Mucosa of descending colon (tissue), 3 donors: ENCODE measurements at regions not wholly inside any gene's neighbourhood (a gene's known extent, or its start where the extent isn't known, plus 50 kb on each side); places are given as distances from the start of the nearest gene placed in this dataset.

ENCODE experiments used
- ATAC-seq: fragments of 200-7000 bp; cut with Tn5 transposase; one replicate; pipeline ENCODE4 v1.9.1; 2020; ENCODE audit warnings: mild to moderate bottlenecking, moderate library complexity
- DNase-seq, 3 donors: peaks; one replicate each; pipeline ENCODE4 v3.0.0-alpha.2; 2020
- H3K36me3 ChIP-seq: fragments of 200-600 bp; one replicate; pipeline ENCODE4 v1.8.0; 2021; ENCODE audit warnings: low read depth, mild to moderate bottlenecking
- H3K4me1 ChIP-seq: fragments of 200-600 bp; one replicate; pipeline ENCODE4 v1.8.0; 2021; ENCODE audit warnings: low read depth, mild to moderate bottlenecking
- H3K4me3 ChIP-seq: fragments of 200-600 bp; one replicate; pipeline ENCODE4 v1.8.0; 2021; ENCODE audit warnings: mild to moderate bottlenecking
- H3K9me3 ChIP-seq: fragments of 200-600 bp; one replicate; pipeline ENCODE4 v1.8.0; 2021; ENCODE audit warnings: mild to moderate bottlenecking
- CTCF ChIP-seq: fragments of 200-600 bp; IDR thresholded peaks from one replicate; pipeline ENCODE4 v1.8.0; 2022; ENCODE audit warnings: antibody characterized with exemption, mild to moderate bottlenecking
- intact Hi-C, 2 donors: fragments of 100-400 bp; cut with DNase I in 1 of 2; cut with micrococcal nuclease in 1 of 2; formaldehyde crosslinking; loops; one replicate each; pipeline versions ENCODE4 v1.11.0 to v1.11.1; 2022; cut with DNase I, micrococcal nuclease
- donor health status: DM: no; HTN: no; CAD: no; lungs with moderate emphysema.
- donor health status: DM: no; HTN: no; CAD: no.
- donor health status: DM: no; HTN: yes; CAD: no.

- no peak overlapping the region for H3K4me3 ChIP-seq
- intact Hi-C loops: no loop called here
- no peaks in the 10 kb centered on the region for H3K4me1 ChIP-seq
- H3K36me3 ChIP-seq: no peaks in the 10 kb centered on the region
- ATAC-seq (no peak), DNase-seq (no peak)
- TF ChIP-seq CTCF: no peak
- H3K9me3 ChIP-seq: no peaks in the 10 kb centered on the region
Measured at GRCh38 chr3:177740254-177740653, 543.0 kb upstream of the TBL1XR1 start.

DNA sequence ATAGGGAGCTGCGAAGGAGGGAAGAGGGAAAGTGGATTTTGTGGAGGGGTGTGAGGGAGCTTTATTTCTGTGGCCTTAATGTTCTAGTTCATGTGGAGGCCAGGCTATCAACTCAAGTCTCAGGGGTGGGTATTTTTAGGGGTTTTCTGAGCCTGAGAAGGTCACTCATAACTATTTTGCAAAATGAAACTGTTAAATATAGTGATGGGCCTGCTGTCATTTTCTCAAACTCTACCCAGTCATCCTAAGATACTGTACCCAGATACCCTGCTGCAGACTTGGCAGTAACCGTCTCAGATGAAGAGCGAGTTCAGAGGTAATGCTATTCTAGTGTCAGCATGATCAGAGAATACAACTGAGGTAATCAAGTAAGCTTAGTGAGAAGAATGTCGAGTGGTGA is 545.0 kb upstream of the TBL1XR1 start:
- ATAC-seq: no peak
- no peaks in the 10 kb centered on the region for H3K4me1 ChIP-seq
- intact Hi-C loops: no loop called here
- no peaks in the 10 kb centered on the region for H3K9me3 ChIP-seq
- H3K36me3 ChIP-seq: no peaks in the 10 kb centered on the region
- DNase-seq: no peak
- TF ChIP-seq CTCF: no peak
- H3K4me3 ChIP-seq: no peak overlapping the region

DNA sequence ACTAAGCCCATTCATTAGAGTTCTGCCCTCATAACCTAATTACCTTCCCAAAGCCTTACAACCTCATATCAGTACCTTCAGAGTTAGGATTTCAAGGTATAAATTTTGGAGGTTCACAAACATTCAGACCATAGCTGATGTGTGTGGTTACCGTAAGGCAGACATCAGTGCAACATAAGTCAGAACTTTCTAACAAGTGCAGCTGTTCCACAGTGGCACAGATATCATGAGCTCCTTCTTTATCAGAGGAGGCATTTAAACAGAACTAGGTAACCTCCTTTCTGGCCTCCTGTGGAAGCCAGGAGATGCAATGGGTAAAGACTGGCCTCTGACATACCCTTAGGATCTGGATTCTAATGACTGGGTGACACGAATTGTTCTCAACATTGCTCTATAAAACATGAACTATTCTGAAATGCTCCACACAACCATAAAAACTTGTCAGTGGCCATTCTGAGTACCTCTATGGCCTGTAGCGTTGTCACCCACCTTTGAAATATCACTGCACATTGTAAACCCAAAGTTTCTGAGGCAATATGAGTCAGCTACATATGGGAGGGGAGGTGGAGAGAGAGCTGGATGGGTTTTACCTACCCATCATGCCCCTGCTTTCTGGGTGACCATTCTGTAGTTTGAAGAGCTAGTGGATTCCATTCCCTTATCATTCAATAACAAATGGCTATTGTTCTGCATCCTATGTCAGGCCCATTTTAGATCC is 546.0 kb upstream of the TBL1XR1 start:
- Histone ChIP-seq H3K36me3 (no peaks in the 10 kb centered on the region), H3K9me3 (no peaks in the 10 kb centered on the region), H3K4me1 (no peaks in the 10 kb centered on the region), H3K4me3 (no peak overlapping the region)
- intact Hi-C loops: no loop called here
- no peak for TF ChIP-seq CTCF
- ATAC-seq: no peak
- DNase-seq: no peak

DNA sequence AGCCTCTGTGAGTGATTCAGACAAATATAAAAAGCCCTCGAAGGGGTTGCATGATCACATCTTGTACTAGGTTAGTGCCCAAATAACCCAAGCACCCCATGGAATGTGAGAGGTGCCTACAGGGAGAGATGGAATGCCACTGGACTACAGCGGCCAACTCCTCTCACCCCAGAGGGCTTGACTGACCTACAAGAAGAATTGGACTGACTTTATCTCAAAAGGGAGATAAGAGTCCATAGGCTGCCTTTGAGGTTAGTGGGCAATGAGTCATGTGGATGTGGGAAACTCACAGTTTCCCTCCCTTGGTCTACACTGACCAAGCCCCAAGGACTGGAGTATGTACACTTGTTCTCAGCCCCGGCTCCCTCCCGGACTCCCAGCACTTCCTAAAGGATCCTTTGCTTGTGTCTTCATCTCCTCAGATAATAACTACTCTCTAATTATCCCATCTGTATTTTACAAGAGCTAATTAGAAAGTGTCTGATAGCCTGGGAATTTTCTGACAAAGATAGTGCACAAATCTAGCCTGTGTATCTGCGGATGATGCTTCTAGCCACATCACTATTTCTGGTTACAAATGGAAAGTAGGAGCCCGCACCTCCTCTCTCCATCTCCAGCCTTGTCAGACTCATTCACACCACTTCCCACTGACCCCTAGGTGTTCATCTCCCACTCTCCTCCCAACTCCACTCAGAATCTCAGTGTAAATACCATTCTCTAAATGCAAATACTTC is 547.8 kb upstream of the TBL1XR1 start:
- Histone ChIP-seq H3K4me3 (no peak overlapping the region), H3K36me3 (no peaks in the 10 kb centered on the region), H3K9me3 (no peaks in the 10 kb centered on the region), H3K4me1 (no peaks in the 10 kb centered on the region)
- no peak for DNase-seq
- no peak for TF ChIP-seq CTCF
- ATAC-seq: no peak
- intact Hi-C loops: no loop called here

- Histone ChIP-seq H3K4me3 (no peak overlapping the region), H3K36me3 (no peaks in the 10 kb centered on the region), H3K4me1 (no peaks in the 10 kb centered on the region), H3K9me3 (no peaks in the 10 kb centered on the region)
- intact Hi-C loops: no loop called here
- DNase-seq (no peak), ATAC-seq (no peak)
- no peak for TF ChIP-seq CTCF
Measured at GRCh38 chr3:177745607-177746005, 548.3 kb upstream of the TBL1XR1 start.
